Fibroblast of villous mesenchyme (primary cell): ENCODE measurements at regions not wholly inside any gene's neighbourhood (a gene's known extent, or its start where the extent isn't known, plus 50 kb on each side); places are given as distances from the start of the nearest gene placed in this dataset.

Source experiments
- DNase-seq: peaks from one replicate; pipeline ENCODE4 v3.0.0-alpha.2; 2010; ENCODE audit warnings: low read depth
- H3K4me3 ChIP-seq: 2 replicates; pipeline ENCODE4 v1.5.1; 2011; ENCODE audit warnings: low read depth, mild to moderate bottlenecking, low read length
- CTCF ChIP-seq: IDR thresholded peaks from 2 replicates; pipeline ENCODE4 v1.5.1; 2012; ENCODE audit warnings: low read depth, mild to moderate bottlenecking, low read length; ENCODE audit not compliant: insufficient read depth

DNA sequence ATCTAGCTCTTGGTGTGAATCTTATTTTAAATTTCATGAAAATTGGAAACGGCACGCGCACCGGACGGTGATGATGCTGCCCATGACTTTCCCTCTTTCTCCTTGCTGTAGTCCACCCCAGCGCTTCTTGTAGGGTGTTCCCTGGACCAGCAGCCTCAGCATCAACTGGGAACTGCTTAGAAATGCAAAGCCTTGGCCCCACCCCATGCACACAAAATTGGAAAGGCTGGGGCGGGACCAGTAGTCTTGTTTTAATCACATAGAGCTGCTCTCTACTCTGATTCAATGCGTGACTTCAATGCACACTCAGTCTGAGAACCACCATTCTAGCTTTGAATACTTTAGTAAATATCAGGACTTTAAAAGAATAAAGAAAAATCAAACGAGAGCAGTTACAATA, 427.1 kb downstream of the EFNB2 start:
- H3K4me3 ChIP-seq, result no peak overlapping the region
- DNase-seq, result no peak
- no peak for TF ChIP-seq CTCF

GRCh38 chr13:106107061-106107460, 428.4 kb downstream of the EFNB2 start:
- DNase-seq, result no peak
- no peak for TF ChIP-seq CTCF
- no peak overlapping the region for H3K4me3 ChIP-seq

DNA sequence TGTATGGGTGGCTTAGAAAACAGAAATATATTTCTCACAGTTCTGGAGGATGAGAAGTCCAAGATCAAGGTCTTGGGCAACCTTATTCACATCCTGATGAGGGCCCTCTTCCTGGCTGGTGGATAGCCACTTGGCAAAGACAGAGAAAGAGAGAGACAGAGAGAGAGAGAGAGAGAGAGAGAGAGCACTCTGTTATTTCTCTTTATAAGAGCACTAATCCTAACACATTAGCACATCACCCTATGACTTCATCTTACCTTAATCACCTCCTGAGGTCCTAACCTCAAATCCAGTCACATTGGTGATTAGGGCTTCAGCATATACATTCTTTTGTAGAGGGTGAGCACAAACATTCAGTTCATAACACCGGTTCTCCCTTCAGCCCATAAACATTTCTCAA, 430.3 kb downstream of the EFNB2 start:
- H3K4me3 ChIP-seq, result no peak overlapping the region
- DNase-seq, result no peak
- no peak for TF ChIP-seq CTCF

DNA sequence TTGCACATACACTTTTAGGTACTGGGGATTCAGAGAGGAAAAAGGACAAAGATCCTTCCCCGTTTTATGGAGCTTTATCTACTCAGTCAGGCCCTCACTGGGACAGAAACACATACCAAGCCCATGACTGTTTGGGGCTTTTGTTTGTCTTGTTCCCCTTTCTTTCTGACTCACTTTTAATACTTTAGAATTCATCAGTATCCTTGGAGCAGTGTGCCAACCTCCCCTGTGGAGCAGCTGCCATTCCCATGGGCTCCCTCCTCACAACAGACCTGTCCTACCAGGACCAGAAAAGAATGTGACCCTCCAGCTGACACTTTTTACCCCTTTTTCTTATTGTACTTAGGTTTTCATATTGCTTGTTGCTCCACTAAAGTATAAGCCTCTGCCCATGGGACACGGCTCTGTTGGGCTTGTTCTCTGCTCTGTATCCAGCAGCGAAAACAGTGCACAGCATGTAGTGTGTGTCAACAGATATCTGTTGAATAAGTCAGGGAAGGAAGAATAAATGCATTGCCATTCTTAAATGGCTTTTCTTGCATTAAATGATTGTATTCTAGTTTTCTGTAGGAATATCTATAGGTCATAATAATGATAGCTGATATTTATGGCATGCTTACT, 431.1 kb downstream of the EFNB2 start:
- no peak for TF ChIP-seq CTCF
- no peak overlapping the region for H3K4me3 ChIP-seq
- DNase-seq, result peak; percentile 68

DNA sequence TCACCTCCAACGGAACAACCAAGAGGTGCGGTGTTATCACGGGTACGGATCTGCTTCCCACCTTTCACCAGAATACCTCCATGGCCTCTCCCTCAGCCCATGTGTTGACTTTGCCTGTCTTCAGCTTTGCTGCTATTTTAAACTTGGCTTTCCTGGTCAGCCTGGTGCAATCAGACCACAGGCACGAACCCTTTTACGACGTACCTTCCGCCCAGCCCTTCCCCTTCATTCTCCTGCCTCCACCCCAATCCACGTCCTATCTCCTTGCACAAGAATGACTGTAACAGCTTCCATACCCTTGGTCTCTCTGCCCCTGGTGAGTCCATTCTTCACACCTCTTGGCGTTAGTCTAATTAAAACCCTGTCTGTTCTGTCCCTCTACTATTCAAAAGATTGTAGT, 431.7 kb downstream of the EFNB2 start:
- DNase-seq, result peak; percentile 87
- H3K4me3 ChIP-seq, result no peak overlapping the region
- no peak for TF ChIP-seq CTCF

GRCh38 chr13:106102786-106103185, 432.7 kb downstream of the EFNB2 start:
- DNase-seq, result no peak
- no peak for TF ChIP-seq CTCF
- H3K4me3 ChIP-seq, result no peak overlapping the region

- DNase-seq, result no peak
- TF ChIP-seq CTCF, result no peak
- H3K4me3 ChIP-seq, result no peak overlapping the region
Measured at GRCh38 chr13:106101201-106101600, 434.3 kb downstream of the EFNB2 start.
